HG02943 (cell line): ENCODE measurements at regions not wholly inside any gene's neighbourhood (a gene's known extent, or its start where the extent isn't known, plus 50 kb on each side); places are given as distances from the start of the nearest gene placed in this dataset.
"Not testable (repeated sequence)": the region's sequence is repeated elsewhere in the genome, so short reads cannot be mapped to it uniquely, and the experiment has no call there.

ENCODE experiments used
- ATAC-seq: cut with Tn5 transposase; IDR thresholded peaks from one replicate; pipeline ENCODE4 v1.9.1; 2021; ENCODE audit warnings: mild to moderate bottlenecking, low read depth, moderate library complexity; ENCODE audit not compliant: unreplicated experiment

GRCh38 chr2:51960281-51960680 lies 928.3 kb upstream of the NRXN1 start:
- ATAC-seq, result no peak

GRCh38 chr2:51959696-51960095 lies 927.8 kb upstream of the NRXN1 start:
- no peak for ATAC-seq

GRCh38 chr2:51953931-51954330 lies 922.0 kb upstream of the NRXN1 start:
- ATAC-seq, result no peak

- no peak for ATAC-seq
Measured at GRCh38 chr2:51921076-51921475, 889.1 kb upstream of the NRXN1 start.

GRCh38 chr2:51920509-51920908 lies 888.6 kb upstream of the NRXN1 start:
- ATAC-seq, result no peak

GRCh38 chr2:51919395-51919794 lies 887.5 kb upstream of the NRXN1 start:
- ATAC-seq, result no peak

GRCh38 chr2:51918113-51918512 lies 886.2 kb upstream of the NRXN1 start:
- no peak for ATAC-seq

- ATAC-seq, result no peak
Measured at GRCh38 chr2:51903728-51904127, 871.8 kb upstream of the NRXN1 start.

GRCh38 chr2:51899643-51900042 lies 867.7 kb upstream of the NRXN1 start:
- no peak for ATAC-seq

- ATAC-seq, result not testable (repeated sequence)
Measured at GRCh38 chr2:51894584-51894983, 862.7 kb upstream of the NRXN1 start.

GRCh38 chr2:51888120-51888519 lies 856.2 kb upstream of the NRXN1 start:
- no peak for ATAC-seq

GRCh38 chr2:51881673-51882072 lies 849.7 kb upstream of the NRXN1 start:
- no peak for ATAC-seq

GRCh38 chr2:51880153-51880552 lies 848.2 kb upstream of the NRXN1 start:
- ATAC-seq, result no peak

- no peak for ATAC-seq
Measured at GRCh38 chr2:51866361-51866760, 834.4 kb upstream of the NRXN1 start.

GRCh38 chr2:51859260-51859659 lies 827.3 kb upstream of the NRXN1 start:
- ATAC-seq, result no peak

- no peak for ATAC-seq
Measured at GRCh38 chr2:51855683-51856082, 823.8 kb upstream of the NRXN1 start.

- ATAC-seq, result no peak
Measured at GRCh38 chr2:51846796-51847195, 814.9 kb upstream of the NRXN1 start.

- no peak for ATAC-seq
Measured at GRCh38 chr2:51846018-51846417, 814.1 kb upstream of the NRXN1 start.

- ATAC-seq, result no peak
Measured at GRCh38 chr2:51844596-51844995, 812.7 kb upstream of the NRXN1 start.

- ATAC-seq, result no peak
Measured at GRCh38 chr2:51829477-51829876, 797.5 kb upstream of the NRXN1 start.

GRCh38 chr2:51825823-51826222 lies 793.9 kb upstream of the NRXN1 start:
- no peak for ATAC-seq

GRCh38 chr2:51813247-51813646 lies 781.3 kb upstream of the NRXN1 start:
- ATAC-seq, result no peak

- no peak for ATAC-seq
Measured at GRCh38 chr2:51812138-51812866, 780.4 kb upstream of the NRXN1 start.
